ENCODE measurements at regions not wholly inside any gene's neighbourhood (a gene's known extent, or its start where the extent isn't known, plus 50 kb on each side); places are given as distances from the start of the nearest gene placed in this dataset.

- no peak overlapping the region for H3K4me3 ChIP-seq (ENCODE audit: low read depth, low read length)
- POLR2A ChIA-PET = no interaction called here
- CTCF ChIA-PET = no interaction called here
- no peak for DNase-seq (ENCODE audit: low read depth, low spot score)
- TF ChIP-seq, protein P1, sequence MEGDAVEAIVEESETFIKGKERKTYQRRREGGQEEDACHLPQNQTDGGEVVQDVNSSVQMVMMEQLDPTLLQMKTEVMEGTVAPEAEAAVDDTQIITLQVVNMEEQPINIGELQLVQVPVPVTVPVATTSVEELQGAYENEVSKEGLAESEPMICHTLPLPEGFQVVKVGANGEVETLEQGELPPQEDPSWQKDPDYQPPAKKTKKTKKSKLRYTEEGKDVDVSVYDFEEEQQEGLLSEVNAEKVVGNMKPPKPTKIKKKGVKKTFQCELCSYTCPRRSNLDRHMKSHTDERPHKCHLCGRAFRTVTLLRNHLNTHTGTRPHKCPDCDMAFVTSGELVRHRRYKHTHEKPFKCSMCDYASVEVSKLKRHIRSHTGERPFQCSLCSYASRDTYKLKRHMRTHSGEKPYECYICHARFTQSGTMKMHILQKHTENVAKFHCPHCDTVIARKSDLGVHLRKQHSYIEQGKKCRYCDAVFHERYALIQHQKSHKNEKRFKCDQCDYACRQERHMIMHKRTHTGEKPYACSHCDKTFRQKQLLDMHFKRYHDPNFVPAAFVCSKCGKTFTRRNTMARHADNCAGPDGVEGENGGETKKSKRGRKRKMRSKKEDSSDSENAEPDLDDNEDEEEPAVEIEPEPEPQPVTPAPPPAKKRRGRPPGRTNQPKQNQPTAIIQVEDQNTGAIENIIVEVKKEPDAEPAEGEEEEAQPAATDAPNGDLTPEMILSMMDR (IDR thresholded peaks at IDR 0.05; ENCODE audit: insufficient read depth, low read length, missing control alignments) = no peak
These were observed 314.0 kb upstream of the ID2 start for GRCh38 chr2:8367833-8368232.

GRCh38 chr2:8368463-8368862, 313.4 kb upstream of the ID2 start:
- H3K4me3 ChIP-seq (ENCODE audit: low read depth, low read length) = no peak overlapping the region
- TF ChIP-seq, protein P1 (IDR thresholded peaks at IDR 0.05; ENCODE audit: insufficient read depth, low read length, missing control alignments) = no peak
- ChIA-PET POLR2A (no interaction called here), CTCF (no interaction called here)
- DNase-seq (ENCODE audit: low read depth, low spot score) = no peak

- no peak overlapping the region for H3K4me3 ChIP-seq (ENCODE audit: low read depth, low read length)
- ChIA-PET CTCF (no interaction called here), POLR2A (no interaction called here)
- no peak for DNase-seq (ENCODE audit: low read depth, low spot score)
- TF ChIP-seq, protein P1 (IDR thresholded peaks at IDR 0.05; ENCODE audit: insufficient read depth, low read length, missing control alignments) = no peak
These were observed 312.3 kb upstream of the ID2 start for GRCh38 chr2:8369522-8369921.

GRCh38 chr2:8370258-8370802, 311.5 kb upstream of the ID2 start:
- POLR2A ChIA-PET = no interaction called here
- TF ChIP-seq, protein P1 (IDR thresholded peaks at IDR 0.05; ENCODE audit: insufficient read depth, low read length, missing control alignments) = no peak
- no peak overlapping the region for H3K4me3 ChIP-seq (ENCODE audit: low read depth, low read length)
- no peak for DNase-seq (ENCODE audit: low read depth, low spot score)
- CTCF ChIA-PET = no interaction called here

- ChIA-PET CTCF (no interaction called here), POLR2A (no interaction called here)
- no peak for DNase-seq (ENCODE audit: low read depth, low spot score)
- no peak overlapping the region for H3K4me3 ChIP-seq (ENCODE audit: low read depth, low read length)
- TF ChIP-seq, protein P1 (IDR thresholded peaks at IDR 0.05; ENCODE audit: insufficient read depth, low read length, missing control alignments) = no peak
These were observed 310.2 kb upstream of the ID2 start for GRCh38 chr2:8371653-8372052.

DNA sequence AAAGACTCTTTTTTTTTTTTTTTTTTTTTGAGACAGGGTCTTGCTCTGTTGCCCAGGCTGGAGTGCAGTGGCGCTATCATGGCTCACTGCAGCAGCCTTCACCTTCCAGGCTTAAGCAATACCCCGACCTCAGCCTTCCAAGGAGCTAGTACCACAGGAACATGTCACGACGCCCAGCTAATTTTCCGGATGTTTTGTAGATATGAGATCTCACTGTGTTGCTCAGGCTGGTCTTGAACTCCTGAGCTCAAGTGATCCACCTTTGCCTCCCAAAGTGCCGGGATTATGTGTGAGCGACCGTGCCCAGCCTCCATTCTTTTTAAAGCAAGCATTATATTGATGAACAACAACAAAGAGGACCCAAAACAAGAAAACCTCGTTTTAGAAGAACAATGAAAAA, 307.1 kb upstream of the ID2 start:
- ChIA-PET CTCF (interaction anchor here (1.1 kb wide), 1 partner anchor 24 kb away, joined by 3 read pairs; no protein-coding TSS in a partner anchor), POLR2A (no interaction called here)
- TF ChIP-seq, protein P1 (IDR thresholded peaks at IDR 0.05; ENCODE audit: insufficient read depth, low read length, missing control alignments) = no peak
- H3K4me3 ChIP-seq (ENCODE audit: low read depth, low read length) = no peak overlapping the region
- DNase-seq (ENCODE audit: low read depth, low spot score) = no peak
